ENCODE measurements at regions not wholly inside any gene's neighbourhood (a gene's known extent, or its start where the extent isn't known, plus 50 kb on each side); places are given as distances from the start of the nearest gene placed in this dataset.
"Not testable (repeated sequence)": the region's sequence is repeated elsewhere in the genome, so short reads cannot be mapped to it uniquely, and the experiment has no call there.

DNA sequence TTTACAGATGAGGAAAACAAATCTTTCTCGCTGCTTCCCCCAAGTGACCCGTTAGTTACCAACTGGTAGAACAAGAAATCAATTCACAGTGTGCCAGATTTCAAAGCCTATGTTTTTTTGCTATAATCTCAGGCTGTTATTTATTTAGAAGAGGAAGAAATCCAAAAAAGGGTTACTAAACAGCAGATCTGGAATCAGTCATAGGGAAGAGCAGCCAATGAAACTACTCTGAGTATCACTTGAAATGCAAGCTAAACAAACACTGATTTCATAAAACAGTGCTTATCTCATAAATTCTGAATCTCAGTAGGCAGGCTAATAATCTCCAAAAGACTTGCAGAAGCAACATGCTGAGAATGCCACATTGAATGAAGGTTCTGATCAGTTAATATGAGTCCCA lies 829.5 kb upstream of the ACO1 start:
- WGBS, 2 donors, result 64 to 70% methylated on average over 2 of the region's 2 CpGs
- DNase-seq (ENCODE audit: low spot score in 2 of 2), result no peak
- TF ChIP-seq POLR2A (IDR thresholded peaks at IDR 0.05), result no peak
- no peak for TF ChIP-seq CTCF (IDR thresholded peaks at IDR 0.05)
- intact Hi-C loops (cut with DNase I; ENCODE audit: low total_unique reads), result no loop called here
- no peak overlapping the region for H3K4me3 ChIP-seq (ENCODE audit: low read depth, poor library complexity, severe bottlenecking)

- 95 to 97% methylated on average over 3 of the region's 3 CpGs for WGBS, 2 donors
- no peak overlapping the region for H3K4me3 ChIP-seq (ENCODE audit: low read depth, poor library complexity, severe bottlenecking)
- TF ChIP-seq CTCF (IDR thresholded peaks at IDR 0.05) (no peak), POLR2A (IDR thresholded peaks at IDR 0.05) (no peak)
- intact Hi-C loops (cut with DNase I; ENCODE audit: low total_unique reads), result no loop called here
- DNase-seq (ENCODE audit: low spot score in 2 of 2), result no peak
Measured at GRCh38 chr9:31556667-31557463, 827.6 kb upstream of the ACO1 start.

GRCh38 chr9:31572190-31572589 lies 812.3 kb upstream of the ACO1 start:
- 80 to 86% methylated on average over 1 of the region's 1 CpG for WGBS, 2 donors
- H3K4me3 ChIP-seq (ENCODE audit: low read depth, poor library complexity, severe bottlenecking); DNase-seq (ENCODE audit: low spot score in 2 of 2); intact Hi-C loops (cut with DNase I; ENCODE audit: low total_unique reads): not testable (repeated sequence)

DNA sequence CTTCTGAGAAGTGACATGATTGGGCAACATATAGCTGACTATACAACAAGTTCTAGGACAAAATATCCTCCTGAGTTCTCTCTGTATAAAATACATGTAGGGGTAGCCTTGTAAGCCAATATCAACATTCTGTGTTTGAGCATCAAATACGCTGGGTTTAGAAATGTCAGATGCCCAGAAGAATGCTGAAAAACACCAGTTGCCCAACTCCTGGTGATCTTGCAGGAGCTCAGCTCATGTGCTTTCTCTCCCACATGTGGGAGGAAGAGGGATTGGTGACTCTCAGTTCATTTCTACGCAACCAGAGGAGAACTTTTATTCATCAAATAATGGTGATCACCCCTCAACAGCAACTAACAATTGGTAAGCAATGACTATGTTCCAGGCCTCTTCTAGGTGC lies 810.9 kb upstream of the ACO1 start:
- DNase-seq (ENCODE audit: low spot score in 2 of 2), result no peak
- no peak for TF ChIP-seq CTCF (IDR thresholded peaks at IDR 0.05)
- H3K4me3 ChIP-seq (ENCODE audit: low read depth, poor library complexity, severe bottlenecking), result no peak overlapping the region
- WGBS, 2 donors, result 94 to 98% methylated on average over 2 of the region's 2 CpGs
- intact Hi-C loops (cut with DNase I; ENCODE audit: low total_unique reads), result no loop called here

DNA sequence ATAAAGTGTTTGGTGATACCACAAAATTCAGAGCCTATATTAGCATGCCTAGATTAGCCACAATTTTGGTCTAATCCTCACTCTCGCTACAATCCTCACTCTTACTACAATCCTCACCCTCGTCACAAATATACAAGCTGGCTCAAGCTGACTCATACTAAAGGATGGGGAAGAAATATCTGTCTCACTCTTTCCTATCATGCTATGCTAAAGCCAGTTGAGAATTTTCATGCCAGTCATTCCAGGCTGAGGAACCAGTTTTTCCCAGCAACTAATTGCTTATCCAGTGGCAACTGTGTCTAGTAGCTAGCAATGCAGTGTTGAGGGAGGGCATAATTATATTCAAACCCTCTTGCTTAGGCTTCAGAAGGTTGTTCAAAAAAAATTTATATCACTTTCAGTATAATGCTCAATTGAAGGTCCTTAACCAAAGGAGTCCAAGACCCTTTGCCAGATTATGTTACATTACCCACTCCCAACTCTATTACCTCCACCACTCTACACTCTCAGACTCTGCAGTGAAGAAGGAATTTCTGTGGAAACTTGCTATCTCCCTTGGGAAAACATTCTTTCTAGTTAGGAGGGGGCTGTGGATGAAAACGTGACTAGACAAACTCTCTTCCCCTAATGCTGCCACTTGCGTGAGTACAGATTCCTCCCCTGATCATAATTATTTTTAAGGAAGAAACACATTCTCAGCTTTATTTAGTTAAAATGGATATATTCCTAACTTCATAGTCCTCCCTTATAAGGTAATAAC lies 810.3 kb upstream of the ACO1 start:
- no peak overlapping the region for H3K4me3 ChIP-seq (ENCODE audit: low read depth, poor library complexity, severe bottlenecking)
- 68 to 71% methylated on average over 4 of the region's 4 CpGs for WGBS, 2 donors
- DNase-seq (ENCODE audit: low spot score in 2 of 2), result no peak
- intact Hi-C loops (cut with DNase I; ENCODE audit: low total_unique reads), result no loop called here
- TF ChIP-seq POLR2A (IDR thresholded peaks at IDR 0.05) (no peak), CTCF (IDR thresholded peaks at IDR 0.05) (no peak)

GRCh38 chr9:31582071-31582470 lies 802.4 kb upstream of the ACO1 start:
- TF ChIP-seq POLR2A (IDR thresholded peaks at IDR 0.05) (no peak), CTCF (IDR thresholded peaks at IDR 0.05) (no peak)
- no peak overlapping the region for H3K4me3 ChIP-seq (ENCODE audit: low read depth, poor library complexity, severe bottlenecking)
- DNase-seq (ENCODE audit: low spot score in 2 of 2), result no peak
- WGBS, 2 donors, result 46 to 47% methylated on average over 3 of the region's 3 CpGs
- intact Hi-C loops (cut with DNase I; ENCODE audit: low total_unique reads), result no loop called here

All from lower leg skin (tissue), 4 donors.